K562 (cell line): ENCODE measurements at regions not wholly inside any gene's neighbourhood (a gene's known extent, or its start where the extent isn't known, plus 50 kb on each side); places are given as distances from the start of the nearest gene placed in this dataset.

ENCODE experiments used
- ATAC-seq: fragments of 200-7000 bp; cut with Tn5 transposase; 3 replicates; pipeline ENCODE4 v1.9.1; 2020; ENCODE audit warnings: moderate library complexity
- BruUV-seq: library from RNA; stranded (reverse); fragments of 400-500 nt; replicated peaks from 2 replicates; lab custom pipeline; 2021; lab: Mats Ljungman, UMichigan
- CTCF ChIA-PET: fragments of 300-600 bp; formaldehyde crosslinking; extraction: SDS; loops from one replicate; lab custom pipeline; 2021; ENCODE audit warnings: low intra/inter-chr PET ratio; lab: Yijun Ruan, JAX
- POLR2A ChIA-PET: fragments of 300-600, 350-650 bp; sonication (Branson Sonifier 250); formaldehyde crosslinking; extraction: SDS; loops from one replicate; lab custom pipeline; 2021; ENCODE audit warnings: antibody characterized with exemption, inconsistent platforms; lab: Yijun Ruan, JAX
- DNase-seq, 4 experiments: peaks; one replicate each; pipeline versions ENCODE4 v3.0.0 to v3.0.0-alpha.2; 2011 to 2018; ENCODE audit warnings: low spot score in 3 of 4, mixed read lengths in 3 of 4; ENCODE audit errors: extremely low read depth in 1 of 4
- FAIRE-seq: peaks from 2 replicates; lab custom pipeline; 2011; peaks lifted over from hg19 to GRCh38; lab: Jason Lieb, UNC
- H2AFZ ChIP-seq: 2 replicates; pipeline ENCODE4 v1.6.0; 2011; ENCODE audit warnings: low read depth, low read length, control low read depth, inconsistent platforms
- H3K27ac ChIP-seq: fragments of 200-600 bp; 3 replicates; pipeline ENCODE4 v1.8.0; 2011; ENCODE audit warnings: low read depth, mild to moderate bottlenecking, control low read depth, inconsistent platforms, low read length, moderate library complexity, mixed read lengths; ENCODE audit errors: extremely low read depth
- H3K27me3 ChIP-seq, 2 experiments: fragments of 300-600 bp in 1 of 2; 2 replicates in 1 of 2; 3 replicates in 1 of 2; pipeline versions ENCODE4 v1.6.0 to v1.8.0; 2011; ENCODE audit warnings: inconsistent platforms in 2 of 2, low read length in 2 of 2, mild to moderate bottlenecking in 1 of 2, mixed read lengths in 1 of 2, moderate library complexity in 1 of 2; ENCODE audit not compliant: control insufficient read depth in 2 of 2, insufficient read depth in 2 of 2
- H3K36me3 ChIP-seq: fragments of 300-600 bp; 3 replicates; pipeline ENCODE4 v1.8.0; 2011; ENCODE audit warnings: mild to moderate bottlenecking, low read length, inconsistent platforms; ENCODE audit not compliant: control insufficient read depth, insufficient read depth
- H3K4me1 ChIP-seq, 2 experiments: fragments of 200-600 bp in 1 of 2; replicated peaks in 1 of 2; 2 replicates in 1 of 2; 3 replicates in 1 of 2; pipeline versions ENCODE4 v1.5.1 to v1.8.0; 2011; ENCODE audit warnings: inconsistent platforms in 2 of 2, low read length in 2 of 2, mild to moderate bottlenecking in 1 of 2, mixed read lengths in 1 of 2, moderate library complexity in 1 of 2; ENCODE audit not compliant: control insufficient read depth in 2 of 2, insufficient read depth in 2 of 2
- H3K4me2 ChIP-seq: 2 replicates; pipeline ENCODE4 v1.6.1; 2011; ENCODE audit warnings: low read length, control low read depth, inconsistent platforms, mixed read lengths; ENCODE audit not compliant: insufficient read depth
- H3K4me3 ChIP-seq: fragments of 200-600 bp; sonication (generic), shearing (Covaris generic); 2 replicates; pipeline ENCODE4 v1.5.1; 2016; ENCODE audit warnings: control low read depth, inconsistent platforms
- H3K79me2 ChIP-seq: fragments of 200-600 bp; 3 replicates; pipeline ENCODE4 v1.8.0; 2011; ENCODE audit warnings: low read length, inconsistent platforms; ENCODE audit not compliant: control insufficient read depth, insufficient read depth
- H3K9ac ChIP-seq, 2 experiments: 2 replicates each; pipeline versions ENCODE4 v1.6.0 to v1.6.1; 2011; ENCODE audit warnings: low read depth in 2 of 2, low read length in 2 of 2, control low read depth in 1 of 2, inconsistent platforms in 1 of 2, mild to moderate bottlenecking in 1 of 2, mixed read lengths in 1 of 2; ENCODE audit not compliant: insufficient read depth in 1 of 2
- H3K9me1 ChIP-seq: one replicate; pipeline ENCODE4 v1.6.0; 2011; ENCODE audit warnings: inconsistent platforms, mild to moderate bottlenecking, low read length, moderate library complexity; ENCODE audit not compliant: control insufficient read depth, insufficient read depth
- H3K9me3 ChIP-seq: replicated peaks from 2 replicates; pipeline ENCODE4 v1.5.1; 2011; ENCODE audit warnings: low read depth, low read length, inconsistent platforms; ENCODE audit not compliant: control insufficient read depth, insufficient read depth
- H4K20me1 ChIP-seq: replicated peaks from 2 replicates; pipeline ENCODE4 v1.6.1; 2011; ENCODE audit warnings: low read length, inconsistent platforms, mixed read lengths; ENCODE audit not compliant: control insufficient read depth, insufficient read depth
- ARID3B ChIP-seq: fragments of 250-450 bp; sonication (Bioruptor Pico); IDR thresholded peaks from 2 replicates; pipeline ENCODE4 v1.4.0; 2020; ENCODE audit warnings: borderline replicate concordance
- CAMTA2 ChIP-seq: fragments of 250-450 bp; sonication (Bioruptor Pico); conservative IDR thresholded peaks from 2 replicates; pipeline ENCODE4 v1.5.1; 2022
- E2F4 ChIP-seq: sonication (generic); formaldehyde crosslinking; IDR thresholded peaks from 2 replicates; pipeline ENCODE4 v1.8.0; 2022; ENCODE audit warnings: mild to moderate bottlenecking, low read depth, missing genetic modification reagents
- GABPB1 ChIP-seq: sonication (generic); formaldehyde crosslinking; IDR thresholded peaks from 2 replicates; pipeline ENCODE4 v1.8.0; 2022; ENCODE audit warnings: mild to moderate bottlenecking, missing genetic modification reagents
- IRF2 ChIP-seq: sonication (generic); formaldehyde crosslinking; IDR thresholded peaks from 2 replicates; pipeline ENCODE4 v1.8.1; 2022; ENCODE audit warnings: mild to moderate bottlenecking, missing genetic modification reagents
- NCOA1 ChIP-seq: fragments of 450-650 bp; IDR thresholded peaks from 2 replicates; pipeline ENCODE4 v1.6.1; 2016; ENCODE audit warnings: low read depth
- NFATC3 ChIP-seq: fragments of 450-650 bp; IDR thresholded peaks from 2 replicates; pipeline ENCODE4 v1.6.1; 2017; ENCODE audit warnings: mild to moderate bottlenecking
- UBTF ChIP-seq, 2 experiments: IDR thresholded peaks; 2 replicates each; pipeline ENCODE4 v1.6.1; 2012; ENCODE audit warnings: improper control_type of control experiment in 2 of 2, low read depth in 2 of 2, low read length in 2 of 2, borderline replicate concordance in 1 of 2
- ZBTB1 ChIP-seq: sonication (generic); formaldehyde crosslinking; IDR thresholded peaks from 2 replicates; pipeline ENCODE4 v1.8.1; 2023; ENCODE audit warnings: missing genetic modification reagents, low read depth, mild to moderate bottlenecking, borderline replicate concordance
- ZNF239 ChIP-seq: fragments of 250-450 bp; sonication (Bioruptor Pico); IDR thresholded peaks from 2 replicates; pipeline ENCODE4 v1.4.0; 2020; ENCODE audit warnings: mild to moderate bottlenecking
- ZNF766 ChIP-seq: fragments of 200-800 bp; sonication (Bioruptor generic); conservative IDR thresholded peaks from 2 replicates; pipeline ENCODE4 v1.6.1; 2016; ENCODE audit warnings: missing genetic modification characterization, missing compliant biosample characterization
- WGBS: fragments of 100-300 bp; shearing (Covaris generic); methylation state at CpG from one replicate; pipeline ENCODE4 v1.1.6; 2016; ENCODE audit warnings: low coverage, mixed read lengths; ENCODE audit not compliant: insufficient coverage; ENCODE audit errors: missing lambda C conversion rate; 5-methylcytosine and 5-hydroxymethylcytosine counted together
- in situ Hi-C: fragments of 300-500 bp; cut with MboI; formaldehyde crosslinking; loops from 4 replicates; pipeline ENCODE4 v1.15.0; 2018; ENCODE audit warnings: inconsistent platforms, mixed read lengths
- intact Hi-C: fragments of 100-400 bp; cut with micrococcal nuclease; formaldehyde crosslinking; loops from 2 replicates; pipeline ENCODE4 v1.14.2; 2022

- in situ Hi-C loops, result no loop called here
- no peaks in the 10 kb centered on the region for H3K27me3 ChIP-seq
- TF ChIP-seq E2F4 (CRISPR knock-in tag) (no peak), GABPB1 (CRISPR knock-in tag) (no peak), CAMTA2 (CRISPR knock-in tag) (no peak), NFATC3 (no peak), ARID3B (CRISPR knock-in tag) (no peak), ZBTB1 (CRISPR knock-in tag) (no peak), IRF2 (no peak), ZNF766 (no peak), UBTF (IDR thresholded peaks at IDR 0.05; ENCODE audit: borderline replicate concordance in 1 of 2, low read depth in 2 of 2, low read length in 2 of 2) (no peak), ZNF239 (CRISPR knock-in tag) (no peak), NCOA1 (no peak)
- TF ChIP-seq, all 486 proteins: peak for 0
- no peak for FAIRE-seq
- no peak for DNase-seq
- no TSS peak for BruUV-seq
- WGBS, result 0% methylated on average over 2 of the region's 2 CpGs
- H3K27ac ChIP-seq, result no peak overlapping the region
- no peaks in the 10 kb centered on the region for H3K36me3 ChIP-seq
- no peaks in the 10 kb centered on the region for H3K4me1 ChIP-seq
- H3K9ac ChIP-seq, result no peak overlapping the region
- CTCF ChIA-PET, result no interaction called here
- H3K9me1 ChIP-seq, result no peaks in the 10 kb centered on the region
- H3K4me2 ChIP-seq, result no peak overlapping the region
- intact Hi-C loops, result no loop called here
- no peak overlapping the region for H2AFZ ChIP-seq
- no peak for ATAC-seq
- H4K20me1 ChIP-seq, result no peaks in the 10 kb centered on the region
- POLR2A ChIA-PET, result no interaction called here
- no peak overlapping the region for H3K4me3 ChIP-seq
- H3K9me3 ChIP-seq, result no peaks in the 10 kb centered on the region
- no peaks in the 10 kb centered on the region for H3K79me2 ChIP-seq
Observed at GRCh38 chr5:122236270-122237040, 75.6 kb upstream of the SNCAIP start.
